ENCODE measurements at regions not wholly inside any gene's neighbourhood (a gene's known extent, or its start where the extent isn't known, plus 50 kb on each side); places are given as distances from the start of the nearest gene placed in this dataset.

DNA sequence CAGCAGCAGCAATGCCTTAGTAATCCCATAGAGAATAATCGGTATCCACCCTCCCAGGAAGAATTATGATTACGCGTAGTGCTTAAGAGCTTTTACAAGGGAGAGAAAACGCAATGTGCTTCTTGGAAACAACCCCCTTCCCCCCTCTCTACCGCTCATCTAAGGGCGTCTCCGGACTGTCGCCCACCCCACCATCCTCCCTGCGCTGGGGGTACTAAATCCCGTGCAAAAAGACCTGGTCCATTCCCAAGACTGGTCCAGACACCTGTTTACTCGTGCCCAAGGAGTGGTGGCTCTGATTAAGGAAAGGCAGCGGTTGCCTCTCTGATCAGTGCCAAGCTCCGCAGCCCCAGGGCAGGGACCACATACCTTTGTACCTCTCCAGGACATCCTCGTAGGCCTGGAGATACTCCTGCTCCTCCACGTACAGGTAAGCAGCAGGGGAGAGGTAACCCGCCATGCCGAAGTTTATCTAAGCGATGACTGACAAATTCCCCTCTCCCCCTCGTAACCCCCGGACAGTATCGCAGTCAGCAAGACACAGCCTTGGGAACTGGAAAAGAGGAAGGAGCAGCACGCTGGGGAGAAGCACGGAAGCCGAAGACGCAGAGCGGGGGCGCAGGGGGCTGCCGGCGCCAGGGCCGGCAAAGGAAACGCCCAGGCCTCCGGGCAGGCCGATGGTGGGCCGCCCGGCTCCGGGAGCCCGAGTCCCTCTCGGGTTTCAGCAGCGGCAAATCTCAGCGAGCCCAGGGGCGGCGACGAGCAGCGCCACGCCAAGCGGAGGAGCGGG lies 112.0 kb upstream of the BEND6 start:
- TF ChIP-seq EZH2phosphoT487 (conservative IDR thresholded peaks at IDR 0.05; ENCODE audit: low read length): no peak
- TF ChIP-seq, protein P1, sequence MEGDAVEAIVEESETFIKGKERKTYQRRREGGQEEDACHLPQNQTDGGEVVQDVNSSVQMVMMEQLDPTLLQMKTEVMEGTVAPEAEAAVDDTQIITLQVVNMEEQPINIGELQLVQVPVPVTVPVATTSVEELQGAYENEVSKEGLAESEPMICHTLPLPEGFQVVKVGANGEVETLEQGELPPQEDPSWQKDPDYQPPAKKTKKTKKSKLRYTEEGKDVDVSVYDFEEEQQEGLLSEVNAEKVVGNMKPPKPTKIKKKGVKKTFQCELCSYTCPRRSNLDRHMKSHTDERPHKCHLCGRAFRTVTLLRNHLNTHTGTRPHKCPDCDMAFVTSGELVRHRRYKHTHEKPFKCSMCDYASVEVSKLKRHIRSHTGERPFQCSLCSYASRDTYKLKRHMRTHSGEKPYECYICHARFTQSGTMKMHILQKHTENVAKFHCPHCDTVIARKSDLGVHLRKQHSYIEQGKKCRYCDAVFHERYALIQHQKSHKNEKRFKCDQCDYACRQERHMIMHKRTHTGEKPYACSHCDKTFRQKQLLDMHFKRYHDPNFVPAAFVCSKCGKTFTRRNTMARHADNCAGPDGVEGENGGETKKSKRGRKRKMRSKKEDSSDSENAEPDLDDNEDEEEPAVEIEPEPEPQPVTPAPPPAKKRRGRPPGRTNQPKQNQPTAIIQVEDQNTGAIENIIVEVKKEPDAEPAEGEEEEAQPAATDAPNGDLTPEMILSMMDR (IDR thresholded peaks at IDR 0.05; ENCODE audit: insufficient read depth, low read length, poor library complexity, severe bottlenecking): no peak
